ENCODE measurements at regions not wholly inside any gene's neighbourhood (a gene's known extent, or its start where the extent isn't known, plus 50 kb on each side); places are given as distances from the start of the nearest gene placed in this dataset.
A peak's percentile ranks its signal among the peaks of the same experiment; 100 is the strongest.
"Not testable (repeated sequence)": the region's sequence is repeated elsewhere in the genome, so short reads cannot be mapped to it uniquely, and the experiment has no call there.

GRCh38 chrX:123788193-123788592 lies 55.3 kb upstream of the THOC2 start:
- not testable (repeated sequence) for DNase-seq

DNA sequence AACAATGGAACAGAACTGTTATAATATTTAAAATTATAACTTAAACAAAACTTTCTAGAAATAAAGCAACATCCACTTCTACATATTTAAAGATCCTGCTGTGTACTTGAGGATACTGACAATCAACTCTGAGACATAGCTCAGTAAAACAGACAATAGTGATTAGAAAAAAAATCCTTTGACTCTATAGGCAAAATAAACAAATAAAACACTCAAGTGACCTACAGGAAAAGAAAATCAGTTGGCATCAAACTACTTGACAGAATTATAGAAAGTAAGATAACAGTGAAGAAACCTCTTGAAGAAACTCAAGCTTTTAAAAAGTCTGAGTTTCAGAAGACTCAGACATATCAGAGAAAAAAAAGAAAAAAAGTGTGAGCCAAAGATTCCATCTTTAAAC lies 55.9 kb upstream of the THOC2 start:
- DNase-seq = no peak

DNA sequence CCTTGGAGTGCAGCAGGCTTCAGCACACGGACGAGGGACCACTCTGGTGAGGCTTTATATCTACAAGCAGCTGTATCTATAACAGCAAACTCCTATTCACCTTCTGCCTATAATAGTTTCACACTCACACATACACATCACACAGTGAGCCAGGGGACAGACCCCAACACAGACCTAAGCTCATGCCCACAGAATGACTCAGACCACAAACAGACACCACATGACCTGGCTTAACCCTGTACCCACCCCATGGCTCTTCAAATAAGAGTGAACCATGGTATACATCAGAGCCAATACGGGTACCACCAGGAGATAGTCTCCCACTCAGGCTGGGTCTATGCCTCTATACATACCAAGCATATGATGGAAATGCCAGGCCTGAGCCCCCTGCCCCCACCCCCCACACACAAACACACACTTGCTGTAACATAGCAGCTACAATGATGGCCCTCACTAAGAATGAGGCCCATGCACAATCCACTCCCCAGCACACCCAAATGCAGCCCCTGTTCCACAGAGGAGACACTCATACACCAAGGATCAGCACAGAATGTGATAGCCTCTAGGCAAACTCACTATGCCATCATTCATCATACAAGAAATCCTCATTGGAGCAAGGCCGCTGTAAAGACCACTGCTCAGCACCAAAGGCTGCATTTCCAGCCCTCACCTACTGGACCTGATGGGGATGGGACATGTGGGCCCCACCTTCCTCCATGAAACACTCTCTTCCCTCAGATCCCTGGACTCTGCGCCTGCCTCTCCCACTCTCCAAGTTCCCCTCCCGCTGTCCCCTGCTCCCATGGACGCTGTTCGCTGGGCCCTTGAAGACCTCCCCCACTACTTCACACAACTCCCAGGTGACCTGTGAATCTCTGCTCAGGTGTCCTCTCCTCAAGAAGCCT lies 62.1 kb upstream of the XIAP start:
- no peak for DNase-seq

DNA sequence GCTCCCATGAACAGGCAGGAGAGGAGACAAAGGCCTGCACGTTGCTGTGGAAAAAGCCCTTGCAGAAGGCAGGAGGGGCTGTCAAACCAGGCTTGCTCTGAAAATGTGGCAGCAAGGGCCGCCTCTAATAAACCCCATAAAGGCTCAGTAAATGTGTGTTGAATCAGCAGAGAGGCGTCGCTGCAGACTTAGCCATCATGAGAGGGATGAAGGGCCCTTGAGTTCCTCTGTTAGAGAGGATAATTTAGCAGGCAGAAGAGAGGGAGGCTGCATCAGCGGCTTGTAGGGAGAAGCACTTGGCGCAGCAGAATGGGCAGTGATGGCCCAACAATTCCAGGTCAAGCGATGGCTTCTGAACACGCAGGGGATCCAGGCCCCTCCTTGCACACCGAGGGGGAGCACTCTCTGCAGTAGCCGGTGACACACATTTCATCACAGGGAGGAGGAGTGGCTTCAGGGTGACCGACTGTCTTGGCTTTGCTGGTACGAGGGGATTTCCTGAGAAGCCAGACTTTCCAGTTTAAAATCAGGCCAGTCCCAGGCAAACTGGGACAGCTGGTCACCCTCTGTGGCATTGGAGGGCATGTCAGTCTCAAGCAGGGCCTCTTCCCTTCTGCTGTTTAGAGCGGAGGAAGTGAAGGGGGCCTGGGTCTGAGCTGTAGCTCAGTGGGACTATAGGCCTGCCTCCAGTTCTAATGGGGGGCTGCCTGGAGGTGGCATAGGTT lies 61.0 kb upstream of the XIAP start:
- DNase-seq = not testable (repeated sequence)

GRCh38 chrX:123801901-123802300 lies 58.0 kb upstream of the XIAP start:
- no peak for DNase-seq

DNA sequence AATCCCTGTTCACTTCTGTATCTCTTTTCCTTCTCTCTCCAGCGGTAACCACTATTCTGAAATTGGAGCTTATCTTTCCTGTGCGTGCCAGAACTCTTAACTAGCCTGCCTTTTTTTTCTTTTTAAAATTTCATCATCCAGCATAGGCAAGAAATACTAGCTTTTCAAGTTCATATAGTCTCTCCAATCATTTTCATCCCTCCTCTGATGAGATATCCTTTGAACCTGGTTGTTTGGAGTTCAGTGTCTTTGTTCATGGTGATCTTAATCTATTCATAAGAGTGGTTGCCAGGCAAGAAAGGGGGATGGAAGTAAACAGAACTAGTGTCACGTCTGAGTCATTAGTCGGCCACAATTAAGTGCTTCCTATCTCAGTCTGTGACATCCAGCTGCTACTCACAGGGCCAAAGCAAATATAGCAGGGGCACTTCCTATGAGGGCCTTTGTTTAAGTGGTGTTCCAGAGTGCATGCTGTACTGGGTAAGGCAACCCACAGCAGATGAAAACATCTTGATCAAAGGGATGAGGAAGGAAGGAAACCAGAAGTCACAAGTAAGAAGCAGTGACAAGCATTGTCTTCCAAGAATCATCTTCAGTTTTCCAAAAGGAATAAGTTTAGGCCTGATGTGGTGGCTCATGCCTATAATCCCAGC lies 56.4 kb upstream of the XIAP start:
- peak; percentile 53 for DNase-seq

GRCh38 chrX:123803984-123804365 lies 55.9 kb upstream of the XIAP start:
- DNase-seq = not testable (repeated sequence)

GRCh38 chrX:123807835-123808416 lies 51.9 kb upstream of the XIAP start:
- no peak for DNase-seq

- no peak for DNase-seq
Measured at GRCh38 chrX:123809854-123810375, 49.9 kb upstream of the XIAP start.
